Peyer's patch (tissue), 4 donors: ENCODE measurements at regions not wholly inside any gene's neighbourhood (a gene's known extent, or its start where the extent isn't known, plus 50 kb on each side); places are given as distances from the start of the nearest gene placed in this dataset.

Experiments used
- DNase-seq, 3 donors: peaks; one replicate each; pipeline ENCODE4 v3.0.0-alpha.2; 2017 to 2019
- H3K27ac ChIP-seq, 4 donors: fragments of 200-600 bp; sonication (generic); one replicate each; pipeline ENCODE4 v1.5.1; 2016 to 2019
- H3K27me3 ChIP-seq, 2 donors: fragments of 200-600 bp; sonication (generic); one replicate each; pipeline ENCODE4 v1.5.1; 2019
- H3K36me3 ChIP-seq, 3 donors: fragments of 200-600 bp; sonication (generic); one replicate each; pipeline ENCODE4 v1.5.1; 2016 to 2019
- H3K4me1 ChIP-seq, 4 donors: fragments of 200-600 bp; sonication (generic); one replicate each; pipeline ENCODE4 v1.5.1; 2016 to 2019
- H3K4me3 ChIP-seq, 4 donors: fragments of 200-600 bp; sonication (generic); 1 replicate in 3 of 4; 2 replicates in 1 of 4; pipeline ENCODE4 v1.5.1; 2016 to 2019; ENCODE audit warnings: mild to moderate bottlenecking in 1 of 4
- H3K9me3 ChIP-seq, 4 donors: fragments of 200-600 bp; sonication (generic); one replicate each; pipeline ENCODE4 v1.5.1; 2016 to 2019; ENCODE audit warnings: mild to moderate bottlenecking in 1 of 4
- POLR2A ChIP-seq, 2 donors: fragments of 450-650 bp; IDR thresholded peaks; one replicate each; pipeline ENCODE4 v1.5.1; 2017; ENCODE audit warnings: antibody characterized with exemption in 2 of 2, mild to moderate bottlenecking in 2 of 2, moderate library complexity in 2 of 2
- TF ChIP-seq, protein P1 (sequence below), 6 experiments: fragments of 450-650 bp in 4 of 6; fragments of 200-600 bp in 2 of 6; sonication (generic) in 1 of 6; IDR thresholded peaks; one replicate each; pipeline ENCODE4 v1.5.1; 2017 to 2019; ENCODE audit warnings: antibody characterized with exemption in 6 of 6, mild to moderate bottlenecking in 3 of 6, moderate library complexity in 1 of 6

- H3K4me1 ChIP-seq: no peaks in the 10 kb centered on the region
- TF ChIP-seq POLR2A (IDR thresholded peaks at IDR 0.05): no peak
- TF ChIP-seq, protein P1, sequence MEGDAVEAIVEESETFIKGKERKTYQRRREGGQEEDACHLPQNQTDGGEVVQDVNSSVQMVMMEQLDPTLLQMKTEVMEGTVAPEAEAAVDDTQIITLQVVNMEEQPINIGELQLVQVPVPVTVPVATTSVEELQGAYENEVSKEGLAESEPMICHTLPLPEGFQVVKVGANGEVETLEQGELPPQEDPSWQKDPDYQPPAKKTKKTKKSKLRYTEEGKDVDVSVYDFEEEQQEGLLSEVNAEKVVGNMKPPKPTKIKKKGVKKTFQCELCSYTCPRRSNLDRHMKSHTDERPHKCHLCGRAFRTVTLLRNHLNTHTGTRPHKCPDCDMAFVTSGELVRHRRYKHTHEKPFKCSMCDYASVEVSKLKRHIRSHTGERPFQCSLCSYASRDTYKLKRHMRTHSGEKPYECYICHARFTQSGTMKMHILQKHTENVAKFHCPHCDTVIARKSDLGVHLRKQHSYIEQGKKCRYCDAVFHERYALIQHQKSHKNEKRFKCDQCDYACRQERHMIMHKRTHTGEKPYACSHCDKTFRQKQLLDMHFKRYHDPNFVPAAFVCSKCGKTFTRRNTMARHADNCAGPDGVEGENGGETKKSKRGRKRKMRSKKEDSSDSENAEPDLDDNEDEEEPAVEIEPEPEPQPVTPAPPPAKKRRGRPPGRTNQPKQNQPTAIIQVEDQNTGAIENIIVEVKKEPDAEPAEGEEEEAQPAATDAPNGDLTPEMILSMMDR (IDR thresholded peaks at IDR 0.05): no peak
- no peaks in the 10 kb centered on the region for H3K36me3 ChIP-seq
- no peak overlapping the region for H3K27ac ChIP-seq
- no peak for DNase-seq
- no peaks in the 10 kb centered on the region for H3K9me3 ChIP-seq
- H3K4me3 ChIP-seq: no peak overlapping the region
- no peaks in the 10 kb centered on the region for H3K27me3 ChIP-seq
Measured at GRCh38 chr4:151862766-151863165, 102.0 kb upstream of the GATB start.

DNA sequence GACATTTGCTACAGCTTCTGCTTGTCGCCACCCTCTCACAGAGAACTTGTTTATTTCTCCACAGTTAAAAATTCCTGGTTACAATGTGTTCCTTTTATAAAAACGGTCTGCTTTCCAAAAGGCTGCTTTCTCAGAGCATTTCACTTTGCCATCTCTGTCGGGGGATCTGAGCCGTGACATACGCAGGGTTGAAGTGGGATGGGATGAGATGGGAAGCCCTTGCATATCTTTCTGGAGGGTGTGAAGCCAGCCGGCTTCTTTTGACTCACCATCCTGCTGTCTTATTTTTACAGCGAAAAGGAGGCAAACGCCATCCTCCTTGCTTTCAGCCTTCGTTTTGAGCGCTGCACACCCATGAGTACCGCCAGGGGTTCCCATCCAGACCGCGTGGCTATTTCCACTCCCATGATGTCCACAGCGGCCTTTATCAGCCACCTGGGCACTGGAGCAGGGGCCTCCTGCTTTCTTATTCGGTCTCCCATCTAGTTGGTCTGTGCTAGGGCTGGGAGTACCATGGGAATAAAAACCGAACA is 99.8 kb upstream of the GATB start:
- no peak overlapping the region for H3K4me3 ChIP-seq
- no peaks in the 10 kb centered on the region for H3K4me1 ChIP-seq
- no peaks in the 10 kb centered on the region for H3K9me3 ChIP-seq
- H3K36me3 ChIP-seq: no peaks in the 10 kb centered on the region
- DNase-seq: no peak
- TF ChIP-seq, protein P1 (IDR thresholded peaks at IDR 0.05): no peak
- TF ChIP-seq POLR2A (IDR thresholded peaks at IDR 0.05): no peak
- H3K27ac ChIP-seq: no peak overlapping the region
- no peaks in the 10 kb centered on the region for H3K27me3 ChIP-seq

GRCh38 chr4:151859641-151860040 is 98.8 kb upstream of the GATB start:
- no peak overlapping the region for H3K4me3 ChIP-seq

GRCh38 chr4:151858356-151858755 is 97.5 kb upstream of the GATB start:
- Histone ChIP-seq H3K9me3 (no peaks in the 10 kb centered on the region), H3K36me3 (no peaks in the 10 kb centered on the region), H3K4me1 (no peaks in the 10 kb centered on the region), H3K4me3 (no peak overlapping the region), H3K27ac (no peak overlapping the region), H3K27me3 (no peaks in the 10 kb centered on the region)
- no peak for DNase-seq
- TF ChIP-seq, protein P1 (IDR thresholded peaks at IDR 0.05): no peak
- no peak for TF ChIP-seq POLR2A (IDR thresholded peaks at IDR 0.05)

More at GRCh38 chr4:151859641-151860040, 98.8 kb upstream of the GATB start:
- Histone ChIP-seq H3K4me1 (no peaks in the 10 kb centered on the region), H3K36me3 (no peaks in the 10 kb centered on the region), H3K9me3 (no peaks in the 10 kb centered on the region), H3K27me3 (no peaks in the 10 kb centered on the region), H3K27ac (no peak overlapping the region)
- TF ChIP-seq, protein P1 (IDR thresholded peaks at IDR 0.05): no peak
- no peak for TF ChIP-seq POLR2A (IDR thresholded peaks at IDR 0.05)
- DNase-seq: no peak

DNA sequence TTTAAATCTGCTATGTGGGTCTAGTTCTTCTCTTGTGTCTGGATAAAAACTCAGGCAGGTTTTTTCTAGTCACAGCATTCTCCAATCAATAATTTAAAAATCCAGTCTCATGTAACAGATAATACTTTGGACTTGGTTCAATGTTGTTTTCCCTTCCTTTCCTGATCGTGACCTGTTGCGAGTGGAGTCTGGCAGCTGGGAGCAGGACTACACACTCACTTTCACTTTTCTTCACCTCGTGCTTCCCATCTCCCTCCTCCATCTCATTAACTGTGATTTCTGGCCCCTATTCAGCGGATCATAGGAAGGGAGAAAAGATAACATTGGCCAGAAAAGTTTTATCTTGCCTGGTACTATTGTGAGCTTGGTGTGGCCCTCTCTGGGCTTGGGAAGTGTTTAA is 96.6 kb upstream of the GATB start:
- H3K9me3 ChIP-seq: no peaks in the 10 kb centered on the region

More for the DNA sequence above, 96.6 kb upstream of the GATB start:
- DNase-seq: no peak
- Histone ChIP-seq H3K27ac (no peak overlapping the region), H3K36me3 (no peaks in the 10 kb centered on the region), H3K4me3 (no peak overlapping the region), H3K4me1 (no peaks in the 10 kb centered on the region), H3K27me3 (no peaks in the 10 kb centered on the region)
- TF ChIP-seq, protein P1 (IDR thresholded peaks at IDR 0.05): no peak
- no peak for TF ChIP-seq POLR2A (IDR thresholded peaks at IDR 0.05)
